HEK293 (cell line): ENCODE measurements at regions not wholly inside any gene's neighbourhood (a gene's known extent, or its start where the extent isn't known, plus 50 kb on each side); places are given as distances from the start of the nearest gene placed in this dataset.

Experiments
- CTCF ChIA-PET: fragments of 350-600 bp; formaldehyde crosslinking; extraction: SDS; loops from one replicate; lab custom pipeline; 2021; ENCODE audit warnings: antibody characterized with exemption; lab: Yijun Ruan, JAX
- POLR2A ChIA-PET: fragments of 300-600 bp; formaldehyde crosslinking; extraction: SDS; loops from one replicate; lab custom pipeline; 2020; ENCODE audit warnings: antibody characterized with exemption, inconsistent platforms; lab: Yijun Ruan, JAX
- H3K27ac ChIP-seq: fragments of 200-500 bp; sonication (Bioruptor generic); 2 replicates; pipeline ENCODE4 v1.5.1; 2014; ENCODE audit warnings: low read depth, low read length, control low read depth, inconsistent platforms; ENCODE audit errors: extremely low read depth
- H3K36me3 ChIP-seq, 2 experiments: fragments of 200-500 bp in 1 of 2; sonication (Bioruptor generic) in 1 of 2; 1 replicate in 1 of 2; 2 replicates in 1 of 2; pipeline ENCODE4 v1.5.1; 2014 to 2017; ENCODE audit warnings: inconsistent platforms in 2 of 2, low read length in 2 of 2; ENCODE audit not compliant: control insufficient read depth in 2 of 2, insufficient read depth in 1 of 2
- H3K4me1 ChIP-seq: fragments of 200-500 bp; sonication (Bioruptor generic); 2 replicates; pipeline ENCODE4 v1.5.1; 2014; ENCODE audit warnings: mild to moderate bottlenecking, low read length, inconsistent platforms; ENCODE audit not compliant: control insufficient read depth, insufficient read depth
- H3K4me3 ChIP-seq: 2 replicates; pipeline ENCODE4 v1.5.1; 2011; ENCODE audit warnings: low read depth, mild to moderate bottlenecking, control low read depth, low read length, moderate library complexity
- H3K9me3 ChIP-seq: fragments of 200-500 bp; sonication (Bioruptor generic); 2 replicates; pipeline ENCODE4 v1.5.1; 2014; ENCODE audit warnings: low read depth, low read length, inconsistent platforms; ENCODE audit not compliant: control insufficient read depth, insufficient read depth
- BCL11A ChIP-seq: fragments of 450-650 bp; formaldehyde crosslinking; IDR thresholded peaks from 2 replicates; pipeline ENCODE4 v1.5.1; 2016; ENCODE audit warnings: low read depth, missing biosample characterization, missing genetic modification characterization
- CTCF ChIP-seq: fragments of 450-650 bp; formaldehyde crosslinking; IDR thresholded peaks from 2 replicates; pipeline ENCODE4 v1.5.1; 2016; ENCODE audit warnings: missing biosample characterization, missing genetic modification characterization
- GLIS2 ChIP-seq: fragments of 450-650 bp; formaldehyde crosslinking; IDR thresholded peaks from 2 replicates; pipeline ENCODE4 v1.5.1; 2016; ENCODE audit warnings: missing biosample characterization, missing genetic modification characterization
- HOXA7 ChIP-seq: sonication (generic); formaldehyde crosslinking; IDR thresholded peaks from 2 replicates; pipeline ENCODE4 v1.8.1; 2022; ENCODE audit warnings: missing genetic modification reagents, borderline replicate concordance
- HOXC10 ChIP-seq: sonication (generic); formaldehyde crosslinking; IDR thresholded peaks from 2 replicates; pipeline ENCODE4 v1.8.1; 2023; ENCODE audit warnings: mild to moderate bottlenecking, missing genetic modification reagents
- KLF10 ChIP-seq: fragments of 450-650 bp; IDR thresholded peaks from 2 replicates; pipeline ENCODE4 v1.5.1; 2018; ENCODE audit warnings: missing biosample characterization, mild to moderate bottlenecking, missing genetic modification characterization
- YY2 ChIP-seq: fragments of 450-650 bp; formaldehyde crosslinking; IDR thresholded peaks from 2 replicates; pipeline ENCODE4 v1.5.1; 2016; ENCODE audit warnings: missing biosample characterization, missing genetic modification characterization
- ZBTB1 ChIP-seq: fragments of 450-650 bp; formaldehyde crosslinking; IDR thresholded peaks from 2 replicates; pipeline ENCODE4 v1.5.1; 2016; ENCODE audit warnings: missing biosample characterization, missing genetic modification characterization
- ZFHX2 ChIP-seq: fragments of 450-650 bp; formaldehyde crosslinking; conservative IDR thresholded peaks from 2 replicates; pipeline ENCODE4 v1.5.1; 2016; ENCODE audit warnings: missing biosample characterization, missing genetic modification characterization
- ZNF112 ChIP-seq: fragments of 450-650 bp; formaldehyde crosslinking; IDR thresholded peaks from 2 replicates; pipeline ENCODE4 v1.5.0; 2017; ENCODE audit warnings: missing biosample characterization, missing genetic modification characterization
- ZNF175 ChIP-seq: fragments of 450-650 bp; formaldehyde crosslinking; IDR thresholded peaks from 2 replicates; pipeline ENCODE4 v1.5.1; 2016; ENCODE audit warnings: missing biosample characterization, missing genetic modification characterization
- ZNF366 ChIP-seq: fragments of 450-650 bp; formaldehyde crosslinking; conservative IDR thresholded peaks from 2 replicates; pipeline ENCODE4 v1.5.1; 2016; ENCODE audit warnings: missing biosample characterization, missing genetic modification characterization
- ZNF398 ChIP-seq: fragments of 450-650 bp; formaldehyde crosslinking; IDR thresholded peaks from 2 replicates; pipeline ENCODE4 v1.5.1; 2017; ENCODE audit warnings: missing biosample characterization, missing genetic modification characterization
- ZNF501 ChIP-seq: fragments of 450-650 bp; formaldehyde crosslinking; IDR thresholded peaks from 2 replicates; pipeline ENCODE4 v1.5.1; 2016; ENCODE audit warnings: missing biosample characterization, missing genetic modification characterization
- ZNF549 ChIP-seq: fragments of 450-650 bp; IDR thresholded peaks from 2 replicates; pipeline ENCODE4 v1.5.1; 2018; ENCODE audit warnings: missing biosample characterization, missing genetic modification characterization, mild to moderate bottlenecking, inconsistent platforms, moderate library complexity
- ZNF560 ChIP-seq: fragments of 450-650 bp; formaldehyde crosslinking; IDR thresholded peaks from 2 replicates; pipeline ENCODE4 v1.5.1; 2017; ENCODE audit warnings: missing biosample characterization, missing genetic modification characterization, borderline replicate concordance
- ZNF76 ChIP-seq: fragments of 450-650 bp; formaldehyde crosslinking; IDR thresholded peaks from 2 replicates; pipeline ENCODE4; 2016; ENCODE audit warnings: low read depth, missing biosample characterization, missing genetic modification characterization, borderline replicate concordance
- ZNF768 ChIP-seq: fragments of 450-650 bp; formaldehyde crosslinking; IDR thresholded peaks from 2 replicates; pipeline ENCODE4 v1.5.1; 2018; ENCODE audit warnings: missing biosample characterization, mild to moderate bottlenecking, missing genetic modification characterization
- ZSCAN4 ChIP-seq: fragments of 450-650 bp; formaldehyde crosslinking; IDR thresholded peaks from 2 replicates; pipeline ENCODE4 v1.5.1; 2017; ENCODE audit warnings: missing biosample characterization, missing genetic modification characterization
- TF ChIP-seq, protein P1 (sequence below): fragments of 450-650 bp; formaldehyde crosslinking; IDR thresholded peaks from 2 replicates; pipeline ENCODE4 v1.5.1; 2016; ENCODE audit warnings: missing biosample characterization, missing genetic modification characterization
- TF ChIP-seq, protein P2 (sequence below): fragments of 450-650 bp; formaldehyde crosslinking; IDR thresholded peaks from 2 replicates; pipeline ENCODE4 v1.5.1; 2016; ENCODE audit warnings: missing biosample characterization, missing genetic modification characterization
- TF ChIP-seq, protein P3 (sequence below): fragments of 450-650 bp; formaldehyde crosslinking; IDR thresholded peaks from 2 replicates; pipeline ENCODE4 v1.5.1; 2016; ENCODE audit warnings: missing biosample characterization, missing genetic modification characterization, borderline replicate concordance

DNA sequence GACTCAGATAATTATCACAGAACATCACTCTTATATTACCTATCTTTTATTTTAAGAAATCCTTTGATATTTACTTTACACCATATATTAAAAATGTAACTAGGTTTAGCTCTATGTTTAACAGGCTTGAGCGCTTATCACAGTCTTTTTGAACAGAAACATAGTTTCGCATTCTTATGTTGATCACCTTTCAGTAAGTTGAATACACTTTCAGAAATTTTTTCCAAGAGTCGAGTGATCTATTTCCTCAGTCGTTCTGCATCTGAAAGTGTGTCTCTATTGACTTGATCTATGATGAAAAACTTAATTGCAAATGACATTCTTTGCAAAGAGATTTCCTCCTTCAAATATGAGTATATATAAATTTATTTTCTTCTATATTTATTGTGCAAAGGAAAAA, 516.6 kb upstream of the KCNMB2 start:
- H3K4me1 ChIP-seq = no peaks in the 10 kb centered on the region
- no peak for TF ChIP-seq ZNF549
- TF ChIP-seq BCL11A (tag by site-specific recombination) = no peak
- no peak for TF ChIP-seq CTCF (tag by site-specific recombination)
- no peak for TF ChIP-seq HOXC10 (CRISPR knock-in tag)
- no peak for TF ChIP-seq ZNF112 (tag by site-specific recombination)
- no peak for TF ChIP-seq ZNF398 (tag by site-specific recombination)
- TF ChIP-seq, protein P1, sequence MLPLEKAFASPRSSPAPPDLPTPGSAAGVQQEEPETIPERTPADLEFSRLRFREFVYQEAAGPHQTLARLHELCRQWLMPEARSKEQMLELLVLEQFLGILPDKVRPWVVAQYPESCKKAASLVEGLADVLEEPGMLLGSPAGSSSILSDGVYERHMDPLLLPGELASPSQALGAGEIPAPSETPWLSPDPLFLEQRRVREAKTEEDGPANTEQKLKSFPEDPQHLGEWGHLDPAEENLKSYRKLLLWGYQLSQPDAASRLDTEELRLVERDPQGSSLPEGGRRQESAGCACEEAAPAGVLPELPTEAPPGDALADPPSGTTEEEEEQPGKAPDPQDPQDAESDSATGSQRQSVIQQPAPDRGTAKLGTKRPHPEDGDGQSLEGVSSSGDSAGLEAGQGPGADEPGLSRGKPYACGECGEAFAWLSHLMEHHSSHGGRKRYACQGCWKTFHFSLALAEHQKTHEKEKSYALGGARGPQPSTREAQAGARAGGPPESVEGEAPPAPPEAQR (tag by site-specific recombination) = no peak
- TF ChIP-seq ZNF768 (tag by site-specific recombination) = no peak
- ChIA-PET POLR2A (no interaction called here), CTCF (no interaction called here)
- no peak overlapping the region for H3K27ac ChIP-seq
- no peaks in the 10 kb centered on the region for H3K36me3 ChIP-seq
- no peaks in the 10 kb centered on the region for H3K9me3 ChIP-seq
- H3K4me3 ChIP-seq = no peak overlapping the region

GRCh38 chr3:178022599-178022998, 513.6 kb upstream of the KCNMB2 start:
- no peak overlapping the region for H3K4me3 ChIP-seq
- H3K36me3 ChIP-seq = no peaks in the 10 kb centered on the region
- ChIA-PET CTCF (no interaction called here), POLR2A (no interaction called here)
- no peaks in the 10 kb centered on the region for H3K4me1 ChIP-seq
- no peaks in the 10 kb centered on the region for H3K9me3 ChIP-seq
- H3K27ac ChIP-seq = no peak overlapping the region
- TF ChIP-seq ZBTB1 (tag by site-specific recombination) (no peak), KLF10 (tag by site-specific recombination) (no peak), YY2 (tag by site-specific recombination) (no peak), ZFHX2 (tag by site-specific recombination) (no peak), ZNF366 (tag by site-specific recombination) (no peak), ZNF560 (tag by site-specific recombination) (no peak), ZNF501 (no peak), ZSCAN4 (tag by site-specific recombination) (no peak), ZNF175 (tag by site-specific recombination) (no peak), HOXA7 (CRISPR knock-in tag) (no peak), GLIS2 (tag by site-specific recombination) (no peak), ZNF76 (tag by site-specific recombination) (no peak)
- TF ChIP-seq, protein P2, sequence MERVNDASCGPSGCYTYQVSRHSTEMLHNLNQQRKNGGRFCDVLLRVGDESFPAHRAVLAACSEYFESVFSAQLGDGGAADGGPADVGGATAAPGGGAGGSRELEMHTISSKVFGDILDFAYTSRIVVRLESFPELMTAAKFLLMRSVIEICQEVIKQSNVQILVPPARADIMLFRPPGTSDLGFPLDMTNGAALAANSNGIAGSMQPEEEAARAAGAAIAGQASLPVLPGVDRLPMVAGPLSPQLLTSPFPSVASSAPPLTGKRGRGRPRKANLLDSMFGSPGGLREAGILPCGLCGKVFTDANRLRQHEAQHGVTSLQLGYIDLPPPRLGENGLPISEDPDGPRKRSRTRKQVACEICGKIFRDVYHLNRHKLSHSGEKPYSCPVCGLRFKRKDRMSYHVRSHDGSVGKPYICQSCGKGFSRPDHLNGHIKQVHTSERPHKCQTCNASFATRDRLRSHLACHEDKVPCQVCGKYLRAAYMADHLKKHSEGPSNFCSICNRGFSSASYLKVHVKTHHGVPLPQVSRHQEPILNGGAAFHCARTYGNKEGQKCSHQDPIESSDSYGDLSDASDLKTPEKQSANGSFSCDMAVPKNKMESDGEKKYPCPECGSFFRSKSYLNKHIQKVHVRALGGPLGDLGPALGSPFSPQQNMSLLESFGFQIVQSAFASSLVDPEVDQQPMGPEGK (tag by site-specific recombination) = no peak
- TF ChIP-seq, protein P3, sequence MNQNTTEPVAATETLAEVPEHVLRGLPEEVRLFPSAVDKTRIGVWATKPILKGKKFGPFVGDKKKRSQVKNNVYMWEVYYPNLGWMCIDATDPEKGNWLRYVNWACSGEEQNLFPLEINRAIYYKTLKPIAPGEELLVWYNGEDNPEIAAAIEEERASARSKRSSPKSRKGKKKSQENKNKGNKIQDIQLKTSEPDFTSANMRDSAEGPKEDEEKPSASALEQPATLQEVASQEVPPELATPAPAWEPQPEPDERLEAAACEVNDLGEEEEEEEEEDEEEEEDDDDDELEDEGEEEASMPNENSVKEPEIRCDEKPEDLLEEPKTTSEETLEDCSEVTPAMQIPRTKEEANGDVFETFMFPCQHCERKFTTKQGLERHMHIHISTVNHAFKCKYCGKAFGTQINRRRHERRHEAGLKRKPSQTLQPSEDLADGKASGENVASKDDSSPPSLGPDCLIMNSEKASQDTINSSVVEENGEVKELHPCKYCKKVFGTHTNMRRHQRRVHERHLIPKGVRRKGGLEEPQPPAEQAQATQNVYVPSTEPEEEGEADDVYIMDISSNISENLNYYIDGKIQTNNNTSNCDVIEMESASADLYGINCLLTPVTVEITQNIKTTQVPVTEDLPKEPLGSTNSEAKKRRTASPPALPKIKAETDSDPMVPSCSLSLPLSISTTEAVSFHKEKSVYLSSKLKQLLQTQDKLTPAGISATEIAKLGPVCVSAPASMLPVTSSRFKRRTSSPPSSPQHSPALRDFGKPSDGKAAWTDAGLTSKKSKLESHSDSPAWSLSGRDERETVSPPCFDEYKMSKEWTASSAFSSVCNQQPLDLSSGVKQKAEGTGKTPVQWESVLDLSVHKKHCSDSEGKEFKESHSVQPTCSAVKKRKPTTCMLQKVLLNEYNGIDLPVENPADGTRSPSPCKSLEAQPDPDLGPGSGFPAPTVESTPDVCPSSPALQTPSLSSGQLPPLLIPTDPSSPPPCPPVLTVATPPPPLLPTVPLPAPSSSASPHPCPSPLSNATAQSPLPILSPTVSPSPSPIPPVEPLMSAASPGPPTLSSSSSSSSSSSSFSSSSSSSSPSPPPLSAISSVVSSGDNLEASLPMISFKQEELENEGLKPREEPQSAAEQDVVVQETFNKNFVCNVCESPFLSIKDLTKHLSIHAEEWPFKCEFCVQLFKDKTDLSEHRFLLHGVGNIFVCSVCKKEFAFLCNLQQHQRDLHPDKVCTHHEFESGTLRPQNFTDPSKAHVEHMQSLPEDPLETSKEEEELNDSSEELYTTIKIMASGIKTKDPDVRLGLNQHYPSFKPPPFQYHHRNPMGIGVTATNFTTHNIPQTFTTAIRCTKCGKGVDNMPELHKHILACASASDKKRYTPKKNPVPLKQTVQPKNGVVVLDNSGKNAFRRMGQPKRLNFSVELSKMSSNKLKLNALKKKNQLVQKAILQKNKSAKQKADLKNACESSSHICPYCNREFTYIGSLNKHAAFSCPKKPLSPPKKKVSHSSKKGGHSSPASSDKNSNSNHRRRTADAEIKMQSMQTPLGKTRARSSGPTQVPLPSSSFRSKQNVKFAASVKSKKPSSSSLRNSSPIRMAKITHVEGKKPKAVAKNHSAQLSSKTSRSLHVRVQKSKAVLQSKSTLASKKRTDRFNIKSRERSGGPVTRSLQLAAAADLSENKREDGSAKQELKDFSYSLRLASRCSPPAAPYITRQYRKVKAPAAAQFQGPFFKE (tag by site-specific recombination) = no peak
